Body of pancreas (tissue), 4 donors: ENCODE measurements at regions not wholly inside any gene's neighbourhood (a gene's known extent, or its start where the extent isn't known, plus 50 kb on each side); places are given as distances from the start of the nearest gene placed in this dataset.

Experiments
- CTCF ChIP-seq, 7 experiments: fragments of 450-650 bp in 4 of 7; fragments of 200-600 bp in 3 of 7; sonication (generic) in 3 of 7; IDR thresholded peaks; one replicate each; pipeline ENCODE4 v1.5.1; 2016 to 2019; ENCODE audit warnings: antibody characterized with exemption in 7 of 7
- POLR2A ChIP-seq, 3 donors: fragments of 450-650 bp; IDR thresholded peaks; one replicate each; pipeline ENCODE4 v1.6.1; 2016; ENCODE audit warnings: antibody characterized with exemption in 3 of 3, mild to moderate bottlenecking in 2 of 3

- TF ChIP-seq CTCF (IDR thresholded peaks at IDR 0.05) (no peak), POLR2A (IDR thresholded peaks at IDR 0.05) (no peak)
Observed at GRCh38 chr11:23151819-23152218, 291.5 kb upstream of the CCDC179 start.
